ENCODE measurements at regions not wholly inside any gene's neighbourhood (a gene's known extent, or its start where the extent isn't known, plus 50 kb on each side); places are given as distances from the start of the nearest gene placed in this dataset.

DNA sequence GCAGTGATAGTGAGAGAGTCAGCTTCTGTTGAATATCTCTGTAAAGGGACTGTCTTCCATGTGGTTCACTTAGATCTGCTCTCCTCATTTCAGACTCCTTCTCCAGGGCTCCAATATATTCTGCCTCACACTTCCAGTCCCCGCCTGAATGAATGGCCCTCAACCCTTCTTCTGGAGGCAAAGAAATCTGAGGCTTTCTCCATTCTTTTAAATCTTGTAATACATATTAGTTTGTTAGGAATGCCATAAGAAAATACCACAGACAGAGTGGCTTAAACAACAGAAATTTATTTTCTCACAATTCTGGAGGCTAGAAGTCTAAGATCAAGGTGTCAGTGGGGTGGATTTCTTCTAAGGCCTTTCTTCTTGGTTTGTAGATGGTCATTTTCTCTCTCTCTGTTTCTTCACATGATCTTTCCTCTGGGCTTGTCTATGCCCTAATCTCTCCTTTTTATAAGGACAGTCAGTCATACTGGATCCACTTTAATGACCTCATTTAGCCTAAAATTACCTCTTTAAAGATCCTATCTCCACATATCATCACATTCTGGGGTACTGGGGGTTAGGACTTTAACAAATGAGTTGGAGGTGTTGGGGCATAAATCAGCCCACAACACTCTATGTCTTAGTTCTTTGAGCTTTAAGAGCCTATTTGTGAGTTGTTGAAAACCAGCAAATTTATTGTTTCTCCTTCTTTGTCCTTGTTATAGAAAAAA lies 128.5 kb upstream of the KCNK2 start (continued):
- TF ChIP-seq GABPB1 (CRISPR knock-in tag; IDR thresholded peaks at IDR 0.05) (no peak), ZNF121 (CRISPR knock-in tag; IDR thresholded peaks at IDR 0.05) (no peak)
- TF ChIP-seq, protein P1, sequence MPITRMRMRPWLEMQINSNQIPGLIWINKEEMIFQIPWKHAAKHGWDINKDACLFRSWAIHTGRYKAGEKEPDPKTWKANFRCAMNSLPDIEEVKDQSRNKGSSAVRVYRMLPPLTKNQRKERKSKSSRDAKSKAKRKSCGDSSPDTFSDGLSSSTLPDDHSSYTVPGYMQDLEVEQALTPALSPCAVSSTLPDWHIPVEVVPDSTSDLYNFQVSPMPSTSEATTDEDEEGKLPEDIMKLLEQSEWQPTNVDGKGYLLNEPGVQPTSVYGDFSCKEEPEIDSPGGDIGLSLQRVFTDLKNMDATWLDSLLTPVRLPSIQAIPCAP (CRISPR knock-in tag; IDR thresholded peaks at IDR 0.05): no peak

DNA sequence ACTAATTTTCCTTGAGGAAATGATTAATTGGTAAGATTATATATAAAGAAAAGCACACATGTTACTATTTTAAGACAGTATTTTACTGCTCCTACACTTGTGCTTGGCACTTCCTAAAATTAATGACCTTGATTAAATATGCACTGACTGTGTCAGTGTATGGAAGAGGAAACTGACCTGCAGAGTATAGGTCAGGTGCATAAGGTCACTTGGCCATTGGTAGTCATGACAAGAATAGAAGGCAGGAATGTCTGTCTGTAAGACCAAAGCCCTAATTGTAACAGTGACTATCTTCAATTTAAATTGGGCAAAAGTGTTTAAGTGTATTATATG lies 128.0 kb upstream of the KCNK2 start:
- TF ChIP-seq, protein P2, sequence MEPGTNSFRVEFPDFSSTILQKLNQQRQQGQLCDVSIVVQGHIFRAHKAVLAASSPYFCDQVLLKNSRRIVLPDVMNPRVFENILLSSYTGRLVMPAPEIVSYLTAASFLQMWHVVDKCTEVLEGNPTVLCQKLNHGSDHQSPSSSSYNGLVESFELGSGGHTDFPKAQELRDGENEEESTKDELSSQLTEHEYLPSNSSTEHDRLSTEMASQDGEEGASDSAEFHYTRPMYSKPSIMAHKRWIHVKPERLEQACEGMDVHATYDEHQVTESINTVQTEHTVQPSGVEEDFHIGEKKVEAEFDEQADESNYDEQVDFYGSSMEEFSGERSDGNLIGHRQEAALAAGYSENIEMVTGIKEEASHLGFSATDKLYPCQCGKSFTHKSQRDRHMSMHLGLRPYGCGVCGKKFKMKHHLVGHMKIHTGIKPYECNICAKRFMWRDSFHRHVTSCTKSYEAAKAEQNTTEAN (CRISPR knock-in tag; IDR thresholded peaks at IDR 0.05): no peak
- TF ChIP-seq, protein P3, sequence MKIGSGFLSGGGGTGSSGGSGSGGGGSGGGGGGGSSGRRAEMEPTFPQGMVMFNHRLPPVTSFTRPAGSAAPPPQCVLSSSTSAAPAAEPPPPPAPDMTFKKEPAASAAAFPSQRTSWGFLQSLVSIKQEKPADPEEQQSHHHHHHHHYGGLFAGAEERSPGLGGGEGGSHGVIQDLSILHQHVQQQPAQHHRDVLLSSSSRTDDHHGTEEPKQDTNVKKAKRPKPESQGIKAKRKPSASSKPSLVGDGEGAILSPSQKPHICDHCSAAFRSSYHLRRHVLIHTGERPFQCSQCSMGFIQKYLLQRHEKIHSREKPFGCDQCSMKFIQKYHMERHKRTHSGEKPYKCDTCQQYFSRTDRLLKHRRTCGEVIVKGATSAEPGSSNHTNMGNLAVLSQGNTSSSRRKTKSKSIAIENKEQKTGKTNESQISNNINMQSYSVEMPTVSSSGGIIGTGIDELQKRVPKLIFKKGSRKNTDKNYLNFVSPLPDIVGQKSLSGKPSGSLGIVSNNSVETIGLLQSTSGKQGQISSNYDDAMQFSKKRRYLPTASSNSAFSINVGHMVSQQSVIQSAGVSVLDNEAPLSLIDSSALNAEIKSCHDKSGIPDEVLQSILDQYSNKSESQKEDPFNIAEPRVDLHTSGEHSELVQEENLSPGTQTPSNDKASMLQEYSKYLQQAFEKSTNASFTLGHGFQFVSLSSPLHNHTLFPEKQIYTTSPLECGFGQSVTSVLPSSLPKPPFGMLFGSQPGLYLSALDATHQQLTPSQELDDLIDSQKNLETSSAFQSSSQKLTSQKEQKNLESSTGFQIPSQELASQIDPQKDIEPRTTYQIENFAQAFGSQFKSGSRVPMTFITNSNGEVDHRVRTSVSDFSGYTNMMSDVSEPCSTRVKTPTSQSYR (CRISPR knock-in tag; IDR thresholded peaks at IDR 0.05): no peak
- TF ChIP-seq RORB (CRISPR knock-in tag; IDR thresholded peaks at IDR 0.05): no peak
- TF ChIP-seq SOX15 (CRISPR knock-in tag; IDR thresholded peaks at IDR 0.05): no peak
- TF ChIP-seq TEAD4 (CRISPR knock-in tag; IDR thresholded peaks at IDR 0.05): no peak
- TF ChIP-seq, protein P4, sequence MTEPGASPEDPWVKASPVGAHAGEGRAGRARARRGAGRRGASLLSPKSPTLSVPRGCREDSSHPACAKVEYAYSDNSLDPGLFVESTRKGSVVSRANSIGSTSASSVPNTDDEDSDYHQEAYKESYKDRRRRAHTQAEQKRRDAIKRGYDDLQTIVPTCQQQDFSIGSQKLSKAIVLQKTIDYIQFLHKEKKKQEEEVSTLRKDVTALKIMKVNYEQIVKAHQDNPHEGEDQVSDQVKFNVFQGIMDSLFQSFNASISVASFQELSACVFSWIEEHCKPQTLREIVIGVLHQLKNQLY (CRISPR knock-in tag; IDR thresholded peaks at IDR 0.05): no peak
- TF ChIP-seq FOXK1 (CRISPR knock-in tag; IDR thresholded peaks at IDR 0.05): no peak
- TF ChIP-seq FOXJ3 (CRISPR knock-in tag; IDR thresholded peaks at IDR 0.05; ENCODE audit: borderline replicate concordance): no peak
- TF ChIP-seq ZNF263 (CRISPR knock-in tag; IDR thresholded peaks at IDR 0.05; ENCODE audit: low read depth): no peak
- TF ChIP-seq SP1 (CRISPR knock-in tag; conservative IDR thresholded peaks at IDR 0.05): no peak
- no peak for TF ChIP-seq NFATC4 (CRISPR knock-in tag; IDR thresholded peaks at IDR 0.05)
- TF ChIP-seq, protein P5, sequence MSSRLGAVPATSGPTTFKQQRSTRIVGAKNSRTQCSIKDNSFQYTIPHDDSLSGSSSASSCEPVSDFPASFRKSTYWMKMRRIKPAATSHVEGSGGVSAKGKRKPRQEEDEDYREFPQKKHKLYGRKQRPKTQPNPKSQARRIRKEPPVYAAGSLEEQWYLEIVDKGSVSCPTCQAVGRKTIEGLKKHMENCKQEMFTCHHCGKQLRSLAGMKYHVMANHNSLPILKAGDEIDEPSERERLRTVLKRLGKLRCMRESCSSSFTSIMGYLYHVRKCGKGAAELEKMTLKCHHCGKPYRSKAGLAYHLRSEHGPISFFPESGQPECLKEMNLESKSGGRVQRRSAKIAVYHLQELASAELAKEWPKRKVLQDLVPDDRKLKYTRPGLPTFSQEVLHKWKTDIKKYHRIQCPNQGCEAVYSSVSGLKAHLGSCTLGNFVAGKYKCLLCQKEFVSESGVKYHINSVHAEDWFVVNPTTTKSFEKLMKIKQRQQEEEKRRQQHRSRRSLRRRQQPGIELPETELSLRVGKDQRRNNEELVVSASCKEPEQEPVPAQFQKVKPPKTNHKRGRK (CRISPR knock-in tag; IDR thresholded peaks at IDR 0.05; ENCODE audit: borderline replicate concordance): no peak
- TF ChIP-seq OVOL2 (CRISPR knock-in tag; IDR thresholded peaks at IDR 0.05; ENCODE audit: borderline replicate concordance): no peak
- TF ChIP-seq JAZF1 (CRISPR knock-in tag; IDR thresholded peaks at IDR 0.05): no peak
- no peak for TF ChIP-seq GTF2I (CRISPR knock-in tag; conservative IDR thresholded peaks at IDR 0.05)
- TF ChIP-seq MXD4 (CRISPR knock-in tag; IDR thresholded peaks at IDR 0.05; ENCODE audit: borderline replicate concordance): no peak
- TF ChIP-seq NR1H2 (CRISPR knock-in tag; IDR thresholded peaks at IDR 0.05): no peak
- TF ChIP-seq, protein P6, sequence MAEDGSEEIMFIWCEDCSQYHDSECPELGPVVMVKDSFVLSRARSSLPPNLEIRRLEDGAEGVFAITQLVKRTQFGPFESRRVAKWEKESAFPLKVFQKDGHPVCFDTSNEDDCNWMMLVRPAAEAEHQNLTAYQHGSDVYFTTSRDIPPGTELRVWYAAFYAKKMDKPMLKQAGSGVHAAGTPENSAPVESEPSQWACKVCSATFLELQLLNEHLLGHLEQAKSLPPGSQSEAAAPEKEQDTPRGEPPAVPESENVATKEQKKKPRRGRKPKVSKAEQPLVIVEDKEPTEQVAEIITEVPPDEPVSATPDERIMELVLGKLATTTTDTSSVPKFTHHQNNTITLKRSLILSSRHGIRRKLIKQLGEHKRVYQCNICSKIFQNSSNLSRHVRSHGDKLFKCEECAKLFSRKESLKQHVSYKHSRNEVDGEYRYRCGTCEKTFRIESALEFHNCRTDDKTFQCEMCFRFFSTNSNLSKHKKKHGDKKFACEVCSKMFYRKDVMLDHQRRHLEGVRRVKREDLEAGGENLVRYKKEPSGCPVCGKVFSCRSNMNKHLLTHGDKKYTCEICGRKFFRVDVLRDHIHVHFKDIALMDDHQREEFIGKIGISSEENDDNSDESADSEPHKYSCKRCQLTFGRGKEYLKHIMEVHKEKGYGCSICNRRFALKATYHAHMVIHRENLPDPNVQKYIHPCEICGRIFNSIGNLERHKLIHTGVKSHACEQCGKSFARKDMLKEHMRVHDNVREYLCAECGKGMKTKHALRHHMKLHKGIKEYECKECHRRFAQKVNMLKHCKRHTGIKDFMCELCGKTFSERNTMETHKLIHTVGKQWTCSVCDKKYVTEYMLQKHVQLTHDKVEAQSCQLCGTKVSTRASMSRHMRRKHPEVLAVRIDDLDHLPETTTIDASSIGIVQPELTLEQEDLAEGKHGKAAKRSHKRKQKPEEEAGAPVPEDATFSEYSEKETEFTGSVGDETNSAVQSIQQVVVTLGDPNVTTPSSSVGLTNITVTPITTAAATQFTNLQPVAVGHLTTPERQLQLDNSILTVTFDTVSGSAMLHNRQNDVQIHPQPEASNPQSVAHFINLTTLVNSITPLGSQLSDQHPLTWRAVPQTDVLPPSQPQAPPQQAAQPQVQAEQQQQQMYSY (CRISPR knock-in tag; IDR thresholded peaks at IDR 0.05): no peak
- DNase-seq (ENCODE audit: low spot score) (no peak), ATAC-seq (no peak)
- H3K4me3 Mint-ChIP-seq: no peak overlapping the region
- ChIA-PET POLR2A (no interaction called here), CTCF (no interaction called here)
- H3K36me3 Mint-ChIP-seq: no peaks in the 10 kb centered on the region
- H3K4me1 Mint-ChIP-seq: peaks cover 5% of the 10 kb centered on the region
- H3K27me3 Mint-ChIP-seq (ENCODE audit: low read depth): no peaks in the 10 kb centered on the region
- H3K9me3 Mint-ChIP-seq: no peaks in the 10 kb centered on the region
- no peak overlapping the region for H3K27ac Mint-ChIP-seq

Data from WTC11 (cell line).